Activated CD8-positive, alpha-beta memory T cell treated with anti-CD3 and anti-CD28 coated beads, Interleukin-2, amount 10 ng/mL, durations not matched to agents 7 days and 5 days (primary cell): ENCODE measurements at regions not wholly inside any gene's neighbourhood (a gene's known extent, or its start where the extent isn't known, plus 50 kb on each side); places are given as distances from the start of the nearest gene placed in this dataset.

Source experiments
- ATAC-seq: fragments of 150-1000 bp; cut with Tn5 transposase; one replicate; pipeline ENCODE4 v1.10.0; 2021; ENCODE audit warnings: moderate library complexity
- CTCF ChIA-PET: fragments of 350-600 bp; sonication (Branson Sonifier 250); formaldehyde crosslinking; loops from one replicate; lab custom pipeline; 2021; ENCODE audit warnings: antibody characterized with exemption; lab: Charles Lee
- DNase-seq: peaks from one replicate; pipeline ENCODE4 v3.0.0-alpha.2; 2020
- H3K27ac Mint-ChIP-seq: one replicate; pipeline ENCODE4 v1.8.0; 2021; ENCODE audit warnings: mild to moderate bottlenecking, mixed read lengths
- H3K27me3 Mint-ChIP-seq: one replicate; pipeline ENCODE4 v1.8.0; 2021; ENCODE audit warnings: mixed read lengths
- H3K36me3 Mint-ChIP-seq: one replicate; pipeline ENCODE4 v1.8.0; 2021; ENCODE audit warnings: mild to moderate bottlenecking, mixed read lengths
- H3K4me1 Mint-ChIP-seq: one replicate; pipeline ENCODE4 v1.8.0; 2021; ENCODE audit warnings: mixed read lengths
- H3K4me3 Mint-ChIP-seq: one replicate; pipeline ENCODE4 v1.8.0; 2021; ENCODE audit warnings: mild to moderate bottlenecking, moderate library complexity, mixed read lengths
- H3K9me3 Mint-ChIP-seq: one replicate; pipeline ENCODE4 v1.8.0; 2022; ENCODE audit warnings: low read depth, mixed read lengths

DNA sequence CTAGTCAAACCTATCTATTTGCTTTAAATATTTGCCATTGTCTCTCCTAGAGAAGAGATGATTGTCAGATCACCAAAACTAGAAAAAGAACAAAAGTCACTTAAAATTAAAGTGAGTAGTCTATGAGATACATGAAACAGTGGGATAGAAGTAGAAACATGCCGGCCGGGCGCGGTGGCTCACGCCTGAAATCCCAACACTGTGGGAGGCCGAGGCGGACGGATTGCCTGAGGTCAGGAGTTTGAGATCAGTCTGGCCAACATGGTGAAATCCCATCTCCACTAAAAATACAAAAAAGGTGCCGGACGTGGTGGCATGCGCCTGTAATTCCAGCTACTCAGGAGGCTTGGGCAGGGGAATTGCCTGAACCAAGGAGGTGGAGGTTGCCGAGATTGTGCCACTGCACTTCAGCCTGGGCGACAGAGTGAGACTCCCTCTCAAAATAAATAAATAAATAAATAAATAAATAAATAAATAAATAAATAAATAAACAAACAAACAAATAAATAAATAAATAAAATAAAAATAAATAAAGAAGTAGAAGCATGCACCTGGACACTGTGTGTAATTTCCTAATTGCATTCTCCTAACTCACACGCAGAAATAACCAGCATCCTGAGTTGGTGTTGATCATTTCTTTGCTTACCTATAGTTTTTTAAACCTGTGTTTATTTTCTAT is 299.5 kb downstream of the PDHA2 start:
- peaks cover 7% of the 10 kb centered on the region for H3K9me3 Mint-ChIP-seq
- no peak overlapping the region for H3K27ac Mint-ChIP-seq
- no peak for ATAC-seq
- H3K4me3 Mint-ChIP-seq, result no peak overlapping the region
- no peaks in the 10 kb centered on the region for H3K27me3 Mint-ChIP-seq
- H3K36me3 Mint-ChIP-seq, result no peaks in the 10 kb centered on the region
- H3K4me1 Mint-ChIP-seq, result no peaks in the 10 kb centered on the region
- DNase-seq, result no peak
- CTCF ChIA-PET, result no interaction called here

DNA sequence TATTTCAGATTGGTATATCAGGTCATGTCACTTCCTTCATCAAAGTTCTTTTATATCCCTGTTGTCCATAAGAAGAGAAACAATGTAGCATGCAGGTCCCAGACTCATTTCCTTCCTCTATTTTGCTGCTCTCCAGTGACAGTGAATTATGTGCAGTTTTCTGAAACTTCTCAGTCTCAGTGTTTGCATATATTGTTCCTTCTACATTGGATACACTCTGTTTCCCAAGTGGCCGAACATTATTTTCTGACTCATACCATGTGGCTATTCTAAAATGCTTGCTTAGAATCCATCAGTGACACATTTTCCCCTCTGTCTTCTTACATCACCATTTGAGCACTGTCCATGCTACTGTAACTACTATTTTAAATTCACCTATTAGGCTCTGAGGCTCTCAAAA is 305.7 kb downstream of the PDHA2 start:
- Mint-ChIP-seq H3K27ac (no peak overlapping the region), H3K9me3 (peaks cover 8% of the 10 kb centered on the region), H3K27me3 (no peaks in the 10 kb centered on the region), H3K36me3 (no peaks in the 10 kb centered on the region), H3K4me3 (no peak overlapping the region), H3K4me1 (no peaks in the 10 kb centered on the region)
- no peak for ATAC-seq
- DNase-seq, result no peak
- CTCF ChIA-PET, result no interaction called here

DNA sequence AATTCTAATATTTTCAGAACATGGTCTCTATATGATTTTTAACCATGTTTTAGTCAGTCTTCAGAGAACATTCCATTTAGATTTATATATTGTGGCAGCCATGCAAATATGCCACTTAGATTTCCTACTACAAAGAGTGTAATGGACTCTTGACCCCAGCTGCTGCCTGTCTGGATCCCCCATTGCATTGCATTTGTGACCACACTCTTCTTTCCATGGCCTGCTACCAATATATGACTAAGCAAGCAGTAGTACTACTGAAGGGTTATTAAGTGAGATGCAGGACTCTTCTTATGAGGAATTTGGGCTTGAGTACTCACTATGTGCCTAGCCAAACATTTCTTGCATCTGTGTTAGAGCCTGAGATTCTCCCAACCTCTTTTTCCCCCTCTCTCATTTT is 306.8 kb downstream of the PDHA2 start:
- no peak for ATAC-seq
- Mint-ChIP-seq H3K27ac (no peak overlapping the region), H3K4me1 (no peaks in the 10 kb centered on the region)

DNA sequence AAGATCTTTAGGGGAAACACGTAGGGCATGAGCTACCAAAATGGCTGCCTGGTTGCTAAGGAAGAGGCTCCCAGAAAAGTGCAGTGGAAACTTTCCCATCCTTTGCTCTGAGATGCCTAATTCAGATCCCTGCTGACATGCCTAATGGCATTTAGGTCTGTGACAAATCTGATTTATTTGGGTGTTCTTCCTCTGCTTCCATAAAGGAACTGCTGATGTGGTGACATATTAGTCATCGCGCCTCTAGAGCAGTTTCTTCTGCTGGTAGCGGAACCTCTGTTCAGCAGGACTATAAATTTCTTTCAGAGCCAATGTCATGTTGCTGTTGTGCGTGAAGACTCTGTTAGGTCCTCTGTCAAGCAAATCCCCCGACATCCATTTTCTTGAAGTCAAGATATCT is 310.0 kb downstream of the PDHA2 start:
- no peak for ATAC-seq
- CTCF ChIA-PET, result no interaction called here
- no peak overlapping the region for H3K4me3 Mint-ChIP-seq

More for the DNA sequence above, 306.8 kb downstream of the PDHA2 start:
- DNase-seq, result no peak
- peaks cover 8% of the 10 kb centered on the region for H3K9me3 Mint-ChIP-seq
- H3K36me3 Mint-ChIP-seq, result no peaks in the 10 kb centered on the region
- H3K4me3 Mint-ChIP-seq, result no peak overlapping the region
- no peaks in the 10 kb centered on the region for H3K27me3 Mint-ChIP-seq
- CTCF ChIA-PET, result no interaction called here

DNA sequence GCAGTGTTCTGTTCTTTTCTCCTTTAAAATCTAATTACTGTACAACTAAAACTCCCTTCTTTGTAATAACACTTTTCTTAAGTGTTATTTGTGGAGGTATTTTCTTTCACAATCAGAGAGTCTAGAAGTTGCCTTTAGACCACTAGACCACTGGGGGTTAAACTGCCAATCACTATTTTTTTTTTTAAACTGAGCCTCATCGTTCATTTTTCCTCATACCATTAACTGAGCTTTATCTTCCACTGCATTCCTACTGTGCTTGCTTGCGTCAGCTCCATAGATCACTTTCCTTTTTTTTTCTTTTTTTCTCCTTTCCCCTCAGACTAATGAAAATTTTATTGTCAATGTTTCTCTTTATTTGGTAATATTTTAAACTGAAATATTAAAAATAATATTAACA is 310.6 kb downstream of the PDHA2 start:
- Mint-ChIP-seq H3K27ac (no peak overlapping the region), H3K9me3 (no peaks in the 10 kb centered on the region), H3K4me3 (no peak overlapping the region), H3K27me3 (no peaks in the 10 kb centered on the region), H3K4me1 (no peaks in the 10 kb centered on the region), H3K36me3 (no peaks in the 10 kb centered on the region)
- CTCF ChIA-PET, result no interaction called here
- DNase-seq (no peak), ATAC-seq (no peak)

More for the DNA sequence above, 310.0 kb downstream of the PDHA2 start:
- Mint-ChIP-seq H3K27ac (no peak overlapping the region), H3K9me3 (no peaks in the 10 kb centered on the region), H3K27me3 (no peaks in the 10 kb centered on the region), H3K36me3 (no peaks in the 10 kb centered on the region), H3K4me1 (no peaks in the 10 kb centered on the region)
- no peak for DNase-seq

DNA sequence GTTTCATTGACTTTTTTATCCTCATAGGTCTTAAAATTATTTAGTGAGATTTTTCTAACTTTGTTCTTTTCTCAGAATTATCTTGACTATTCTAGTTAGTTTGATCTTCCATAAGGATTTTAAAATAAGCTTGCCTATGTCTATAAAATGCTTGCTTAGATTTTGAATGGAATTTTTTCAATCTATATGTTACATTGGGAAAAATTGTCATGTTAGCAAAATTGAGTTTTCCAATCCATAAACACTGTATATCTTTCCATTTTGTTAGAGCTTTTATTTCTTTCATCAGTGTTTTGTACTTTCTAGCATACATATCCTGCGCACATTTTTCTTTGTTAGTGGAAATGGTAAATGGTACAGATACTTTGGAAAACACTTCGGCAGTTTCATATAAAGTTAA is 312.9 kb downstream of the PDHA2 start:
- DNase-seq (no peak), ATAC-seq (no peak)
- Mint-ChIP-seq H3K27ac (no peak overlapping the region), H3K27me3 (no peaks in the 10 kb centered on the region), H3K4me3 (no peak overlapping the region), H3K36me3 (no peaks in the 10 kb centered on the region), H3K9me3 (no peaks in the 10 kb centered on the region), H3K4me1 (no peaks in the 10 kb centered on the region)
- CTCF ChIA-PET, result no interaction called here

DNA sequence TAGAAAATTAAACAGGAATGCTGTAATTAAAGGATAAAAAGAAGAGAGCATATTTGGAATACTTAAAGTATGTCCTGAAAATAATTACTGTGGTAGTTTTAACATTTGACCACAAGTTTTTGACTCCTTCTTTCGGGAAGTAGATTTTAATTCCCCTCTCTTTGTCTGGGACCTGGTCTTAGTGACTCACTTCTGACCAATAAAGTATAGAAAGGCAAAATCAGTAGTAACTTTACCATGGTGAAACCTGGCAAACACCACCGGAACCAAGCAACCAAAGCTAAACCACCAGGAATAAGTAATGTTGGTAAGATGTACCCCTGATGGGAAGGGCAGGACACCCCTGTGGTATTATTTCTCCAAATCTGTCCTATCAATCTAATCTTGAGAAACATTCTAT is 314.8 kb downstream of the PDHA2 start:
- Mint-ChIP-seq H3K27ac (no peak overlapping the region), H3K4me3 (no peak overlapping the region), H3K9me3 (no peaks in the 10 kb centered on the region), H3K36me3 (no peaks in the 10 kb centered on the region), H3K27me3 (no peaks in the 10 kb centered on the region), H3K4me1 (no peaks in the 10 kb centered on the region)
- DNase-seq (no peak), ATAC-seq (no peak)
- CTCF ChIA-PET, result no interaction called here

DNA sequence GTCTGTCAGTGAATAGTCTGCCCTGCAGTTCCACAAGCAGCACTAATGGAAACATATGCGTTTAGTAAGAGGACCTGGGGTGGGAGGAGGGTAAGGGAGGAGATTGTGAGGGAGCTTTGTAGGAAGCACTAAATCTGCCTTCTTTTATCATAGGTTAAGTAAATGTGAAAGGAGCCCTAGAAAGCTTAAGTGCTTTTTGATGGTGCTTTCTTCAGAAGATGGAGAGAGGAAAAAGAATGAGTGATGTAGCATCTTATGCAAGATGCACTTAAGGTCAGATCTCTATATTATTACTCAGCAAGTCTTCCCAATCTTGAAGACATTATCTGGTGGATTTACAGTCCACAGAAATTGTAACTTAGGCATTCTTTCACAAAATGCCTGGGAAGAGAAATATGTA is 322.7 kb downstream of the PDHA2 start:
- peaks cover 3% of the 10 kb centered on the region for H3K9me3 Mint-ChIP-seq
- H3K4me1 Mint-ChIP-seq, result no peaks in the 10 kb centered on the region
- H3K36me3 Mint-ChIP-seq, result no peaks in the 10 kb centered on the region
- DNase-seq (no peak), ATAC-seq (no peak)
- no peak overlapping the region for H3K27ac Mint-ChIP-seq
- H3K27me3 Mint-ChIP-seq, result no peaks in the 10 kb centered on the region
- CTCF ChIA-PET, result no interaction called here
- no peak overlapping the region for H3K4me3 Mint-ChIP-seq

DNA sequence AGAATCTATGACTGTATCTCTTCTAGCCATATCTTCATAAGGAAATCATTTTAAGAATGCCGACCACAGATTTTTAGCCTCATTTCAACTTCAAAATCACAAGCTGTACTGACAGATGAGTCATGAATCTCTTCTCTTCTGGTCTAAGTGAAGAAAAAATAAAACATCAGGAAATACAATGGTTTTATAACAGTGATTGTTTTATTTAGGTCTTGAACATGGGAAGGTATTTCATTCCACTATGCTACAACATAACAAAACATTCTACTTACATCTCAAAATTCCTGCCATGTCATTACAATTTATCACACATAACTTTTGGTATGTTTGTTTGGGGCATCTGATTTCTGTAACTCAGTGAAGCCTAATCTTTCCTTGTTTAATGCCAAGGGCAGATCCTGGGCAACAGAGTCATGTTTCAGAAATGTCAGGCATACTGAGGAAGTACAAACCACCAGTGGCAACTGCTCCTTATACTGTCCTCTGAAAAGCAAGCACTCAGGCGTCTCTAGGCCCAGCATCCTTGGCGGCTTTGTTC is 325.0 kb downstream of the PDHA2 start:
- no peaks in the 10 kb centered on the region for H3K4me1 Mint-ChIP-seq
- CTCF ChIA-PET, result no interaction called here
- no peaks in the 10 kb centered on the region for H3K36me3 Mint-ChIP-seq
- DNase-seq, result no peak
- H3K4me3 Mint-ChIP-seq, result no peak overlapping the region
- no peaks in the 10 kb centered on the region for H3K27me3 Mint-ChIP-seq
- ATAC-seq, result no peak
- peaks cover 3% of the 10 kb centered on the region for H3K9me3 Mint-ChIP-seq
- H3K27ac Mint-ChIP-seq, result no peak overlapping the region

DNA sequence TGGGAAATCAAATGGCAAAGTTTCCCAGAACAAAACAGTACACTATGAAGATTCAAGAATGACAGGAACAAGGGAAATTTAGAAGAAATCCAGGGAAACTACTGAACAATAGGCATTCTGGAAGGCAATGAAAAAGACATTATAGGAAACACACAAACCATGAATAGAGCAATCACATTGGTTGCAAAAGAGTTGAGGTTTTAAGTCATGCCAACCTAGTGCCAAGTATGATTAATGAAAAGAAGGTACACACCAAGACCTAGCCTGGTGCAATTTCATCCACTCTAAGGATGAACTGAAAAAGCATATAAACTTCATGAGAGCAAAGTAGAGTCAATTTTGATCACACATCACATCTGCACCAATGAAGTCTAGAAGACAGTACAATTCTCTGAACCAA is 326.9 kb downstream of the PDHA2 start:
- no peak for DNase-seq
- CTCF ChIA-PET, result no interaction called here
- Mint-ChIP-seq H3K27me3 (no peaks in the 10 kb centered on the region), H3K36me3 (no peaks in the 10 kb centered on the region), H3K27ac (no peak overlapping the region), H3K4me3 (no peak overlapping the region), H3K4me1 (no peaks in the 10 kb centered on the region), H3K9me3 (peaks cover 3% of the 10 kb centered on the region)
- ATAC-seq, result no peak

DNA sequence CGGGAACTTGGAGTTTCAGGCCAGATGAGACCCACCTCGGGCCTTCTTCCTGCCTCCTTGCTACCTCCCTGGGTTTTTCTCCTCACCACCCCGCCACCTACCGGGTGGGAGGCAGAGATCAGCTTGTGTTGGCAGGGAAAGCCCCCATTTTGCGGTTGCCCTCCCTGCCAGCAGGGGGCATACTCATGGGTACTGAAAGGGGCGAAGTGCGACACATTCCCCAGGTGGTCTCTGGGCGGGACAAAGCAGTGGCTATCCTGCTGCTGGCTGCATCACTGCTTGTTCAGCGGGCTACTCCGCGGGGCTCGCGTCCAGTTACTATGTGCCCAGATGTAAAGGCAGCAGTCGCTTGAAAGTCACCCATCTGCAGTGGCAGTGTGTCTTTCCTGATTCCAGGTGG is 330.3 kb downstream of the PDHA2 start:
- CTCF ChIA-PET, result interaction anchor here (0.6 kb wide), 1 partner anchor 26 kb away, joined by 3 read pairs; no protein-coding TSS in a partner anchor
- no peak overlapping the region for H3K27ac Mint-ChIP-seq
- no peak for ATAC-seq
- no peak overlapping the region for H3K4me3 Mint-ChIP-seq
- DNase-seq, result no peak
- no peaks in the 10 kb centered on the region for H3K36me3 Mint-ChIP-seq
- no peaks in the 10 kb centered on the region for H3K27me3 Mint-ChIP-seq
- H3K4me1 Mint-ChIP-seq, result no peaks in the 10 kb centered on the region
- peaks cover 3% of the 10 kb centered on the region for H3K9me3 Mint-ChIP-seq

DNA sequence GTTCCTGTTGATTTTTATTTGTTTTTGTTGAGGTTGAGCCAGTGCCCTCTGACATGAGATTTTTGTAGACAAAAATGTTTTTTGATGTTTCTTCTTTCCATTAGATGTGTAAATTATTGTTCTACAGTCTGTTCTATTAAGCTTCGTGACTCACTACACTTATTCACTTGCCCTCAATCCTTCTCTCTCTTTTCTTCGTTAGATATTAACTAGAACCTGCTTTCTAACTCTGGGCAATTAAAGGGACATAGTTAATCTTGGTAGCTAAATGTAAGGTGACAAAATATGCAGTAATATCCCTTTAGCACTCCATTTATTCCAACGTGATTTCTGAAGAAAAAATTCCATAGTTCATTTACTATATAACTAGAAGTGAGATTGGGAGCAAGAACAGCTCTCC is 333.9 kb downstream of the PDHA2 start:
- no peak for ATAC-seq
- Mint-ChIP-seq H3K4me3 (no peak overlapping the region), H3K27me3 (no peaks in the 10 kb centered on the region), H3K4me1 (no peaks in the 10 kb centered on the region), H3K36me3 (no peaks in the 10 kb centered on the region), H3K9me3 (no peaks in the 10 kb centered on the region), H3K27ac (no peak overlapping the region)
- no peak for DNase-seq
- CTCF ChIA-PET, result no interaction called here

DNA sequence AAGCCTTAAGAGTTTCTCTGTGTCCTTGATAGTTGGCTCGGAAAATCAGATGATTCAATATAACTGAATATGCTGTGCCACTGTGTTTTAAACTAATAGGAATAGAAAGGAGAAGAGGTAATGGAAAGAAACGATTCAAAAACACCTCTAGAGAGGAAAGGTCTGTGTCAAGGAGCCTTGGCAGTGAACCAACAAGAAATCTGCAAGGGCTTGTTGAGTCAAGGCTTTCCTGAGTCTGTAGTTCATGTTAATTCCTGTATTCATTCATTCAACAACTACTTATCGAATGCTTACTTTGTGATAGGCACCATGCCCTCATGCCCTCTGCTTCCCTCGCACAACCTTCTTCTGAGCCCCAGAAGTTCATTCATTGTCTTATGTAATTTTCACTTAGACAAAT is 336.0 kb downstream of the PDHA2 start:
- no peak for ATAC-seq
- no peaks in the 10 kb centered on the region for H3K9me3 Mint-ChIP-seq
- H3K4me3 Mint-ChIP-seq, result no peak overlapping the region
- H3K36me3 Mint-ChIP-seq, result no peaks in the 10 kb centered on the region
- DNase-seq, result no peak
- no peaks in the 10 kb centered on the region for H3K27me3 Mint-ChIP-seq
- H3K27ac Mint-ChIP-seq, result no peak overlapping the region
- no peaks in the 10 kb centered on the region for H3K4me1 Mint-ChIP-seq
- CTCF ChIA-PET, result no interaction called here

DNA sequence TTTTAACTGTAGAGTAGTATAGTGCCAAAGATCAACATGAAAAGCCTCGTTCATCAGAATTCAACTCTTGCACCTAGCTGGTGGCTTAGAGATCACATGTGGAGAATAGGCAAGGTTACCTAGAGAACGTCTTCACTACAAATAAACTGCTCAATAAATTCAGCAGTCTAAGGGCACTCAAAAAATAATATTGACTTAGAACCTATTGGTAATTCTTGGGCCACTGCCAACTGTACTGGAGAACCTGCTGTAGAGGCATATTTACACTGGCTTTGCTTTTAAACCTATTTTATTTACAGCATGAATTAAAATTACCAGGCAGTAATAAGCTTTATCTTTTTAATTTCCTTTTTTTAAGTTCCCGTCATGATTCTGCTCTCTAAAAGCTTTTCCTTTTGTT is 343.7 kb downstream of the PDHA2 start:
- H3K9me3 Mint-ChIP-seq, result no peaks in the 10 kb centered on the region
- no peaks in the 10 kb centered on the region for H3K36me3 Mint-ChIP-seq
- CTCF ChIA-PET, result interaction anchor here (0.6 kb wide), 1 partner anchor 12 kb away, joined by 3 read pairs; no protein-coding TSS in a partner anchor
- H3K4me3 Mint-ChIP-seq, result no peak overlapping the region
- no peak overlapping the region for H3K27ac Mint-ChIP-seq
- H3K4me1 Mint-ChIP-seq, result no peaks in the 10 kb centered on the region
- DNase-seq (no peak), ATAC-seq (no peak)
- no peaks in the 10 kb centered on the region for H3K27me3 Mint-ChIP-seq
